22Rv1 (cell line): ENCODE measurements at regions not wholly inside any gene's neighbourhood (a gene's known extent, or its start where the extent isn't known, plus 50 kb on each side); places are given as distances from the start of the nearest gene placed in this dataset.

ENCODE experiments used
- CTCF ChIP-seq: fragments of 450-650 bp; IDR thresholded peaks from 2 replicates; pipeline ENCODE4 v1.5.1; 2017; ENCODE audit warnings: mild to moderate bottlenecking
- ZFX ChIP-seq: fragments of 450-650 bp; IDR thresholded peaks from 2 replicates; pipeline ENCODE4 v1.6.1; 2017; ENCODE audit warnings: antibody characterized with exemption, borderline replicate concordance

- TF ChIP-seq CTCF = no peak
- TF ChIP-seq ZFX = no peak
These were observed 398.7 kb upstream of the DDHD1 start for GRCh38 chr14:53551862-53552261.
